Ovary (tissue), 7 donors: ENCODE measurements at regions not wholly inside any gene's neighbourhood (a gene's known extent, or its start where the extent isn't known, plus 50 kb on each side); places are given as distances from the start of the nearest gene placed in this dataset.
"Not testable (repeated sequence)": the region's sequence is repeated elsewhere in the genome, so short reads cannot be mapped to it uniquely, and the experiment has no call there.

Experiments used
- DNase-seq, 5 donors: peaks; one replicate each; pipeline ENCODE4 v3.0.0-alpha.2; 2019 to 2020
- H3K27ac ChIP-seq, 2 donors: fragments of 200-600 bp; one replicate each; pipeline versions ENCODE4 v1.5.1 to v1.8.0; 2019 to 2022
- H3K27me3 ChIP-seq: fragments of 200-600 bp; one replicate; pipeline ENCODE4 v1.8.0; 2022
- H3K36me3 ChIP-seq: fragments of 200-600 bp; sonication (generic); one replicate; pipeline ENCODE4 v1.5.1; 2019
- H3K4me1 ChIP-seq: one replicate; pipeline ENCODE4 v1.8.1; 2013; ENCODE audit warnings: mild to moderate bottlenecking, moderate library complexity; ENCODE audit not compliant: insufficient read depth
- H3K4me3 ChIP-seq: fragments of 200-600 bp; sonication (generic); one replicate; pipeline ENCODE4 v1.5.1; 2017
- H3K9me3 ChIP-seq, 2 donors: fragments of 200-600 bp in 1 of 2; sonication (generic) in 1 of 2; one replicate each; pipeline versions ENCODE4 v1.5.1 to v1.8.1; 2013 to 2019; ENCODE audit warnings: mild to moderate bottlenecking in 1 of 2, moderate library complexity in 1 of 2
- EP300 ChIP-seq: sonication (generic); formaldehyde crosslinking; IDR thresholded peaks from one replicate; pipeline ENCODE4 v1.6.1; 2017; ENCODE audit warnings: antibody characterized with exemption
- POLR2A ChIP-seq: fragments of 450-650 bp; IDR thresholded peaks from one replicate; pipeline ENCODE4 v1.6.1; 2017; ENCODE audit warnings: antibody characterized with exemption, mild to moderate bottlenecking, moderate library complexity
- WGBS, 3 donors: extraction: QIAGEN DNeasy Blood & Tissue Kit in 1 of 3; methylation state at CpG; one replicate each; pipeline versions ENCODE4 v1.1.5 to v1.1.7; 2013 to 2017; 5-methylcytosine and 5-hydroxymethylcytosine counted together
- intact Hi-C, 4 donors: fragments of 100-400 bp; cut with DNase I; formaldehyde crosslinking; loops; one replicate each; pipeline versions ENCODE4 v1.11.0 to v1.15.1; 2022 to 2023
- TF ChIP-seq, protein P1 (sequence below), 3 donors: fragments of 450-650 bp in 2 of 3; fragments of 200-600 bp in 1 of 3; IDR thresholded peaks; one replicate each; pipeline versions ENCODE4 v1.5.1 to v1.8.0; 2016 to 2022; ENCODE audit warnings: antibody characterized with exemption in 3 of 3, mild to moderate bottlenecking in 1 of 3
- donor health status: DM: no; HTN: no; CAD: no; lungs with moderate emphysema.
- donor health status: DM: no; HTN: no; CAD: no.
- donor health status: Bipolar disorder and iron deficiency.
- donor health status: DM: no; HTN: no; CAD: no.
- donor health status: DM: yes; HTN: yes; CAD: no.

DNA sequence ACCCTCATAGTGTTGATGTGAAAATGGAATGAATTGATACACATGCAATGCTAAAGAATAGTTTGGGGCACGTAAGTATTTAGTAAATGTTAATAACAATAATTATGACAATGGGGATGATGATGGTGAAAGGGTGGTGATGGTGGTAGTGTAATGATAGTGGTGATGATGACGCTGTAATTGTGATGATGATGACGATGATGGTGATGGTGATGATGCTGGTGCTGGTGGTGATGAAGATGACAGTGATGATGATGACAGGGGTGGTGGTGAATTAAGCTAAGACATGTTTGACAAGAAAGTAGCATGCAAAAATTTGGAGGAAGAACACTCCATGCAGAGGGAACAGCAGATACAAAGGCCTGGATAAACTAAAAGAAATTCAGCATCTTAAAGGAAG is 364.4 kb upstream of the API5 start:
- no peak overlapping the region for H3K4me3 ChIP-seq
- intact Hi-C loops, result no loop called here

DNA sequence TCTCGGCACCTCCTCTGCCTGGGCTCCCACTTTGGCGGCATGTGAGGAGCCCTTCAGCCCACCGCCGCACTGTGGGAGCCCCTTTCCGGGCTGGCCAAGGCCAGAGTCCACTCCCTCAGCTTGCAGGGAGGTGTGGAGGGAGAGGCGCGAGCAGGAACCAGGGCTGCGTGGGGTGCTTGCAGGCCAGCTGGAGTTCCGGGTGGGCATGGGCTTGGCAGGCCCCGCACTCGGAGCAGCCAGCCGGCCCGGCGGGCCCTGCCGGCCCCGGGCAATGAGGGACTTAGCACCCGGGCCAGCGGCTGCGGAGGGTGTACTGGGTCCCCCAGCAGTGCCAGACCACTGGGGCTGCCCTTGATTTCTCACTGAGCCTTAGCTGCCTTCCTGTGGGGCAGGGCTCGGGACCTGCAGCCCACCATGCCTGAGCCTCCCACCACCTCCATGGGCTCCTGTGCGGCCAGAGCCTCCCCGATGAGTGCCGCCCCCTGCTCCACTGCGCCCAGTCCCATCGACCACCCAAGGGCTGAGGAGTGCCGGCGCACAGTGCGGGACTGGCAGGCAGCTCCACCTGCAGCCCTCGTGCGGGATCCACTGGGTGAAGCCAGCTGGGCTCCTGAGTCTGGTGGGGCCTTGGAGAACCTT is 361.9 kb upstream of the API5 start:
- H3K27me3 ChIP-seq, H3K36me3 ChIP-seq, H3K4me3 ChIP-seq, intact Hi-C loops, H3K27ac ChIP-seq, DNase-seq, H3K9me3 ChIP-seq, H3K4me1 ChIP-seq: not testable (repeated sequence)
- WGBS, 3 donors, result 92 to 94% (median 93%) methylated on average over 28 to 30 of the region's 30 CpGs

More for the DNA sequence above, 364.4 kb upstream of the API5 start:
- Histone ChIP-seq H3K27me3 (no peaks in the 10 kb centered on the region), H3K9me3 (no peaks in the 10 kb centered on the region), H3K4me1 (no peaks in the 10 kb centered on the region), H3K36me3 (no peaks in the 10 kb centered on the region), H3K27ac (no peak overlapping the region)
- DNase-seq, result no peak
- TF ChIP-seq POLR2A (no peak), EP300 (no peak)
- TF ChIP-seq, protein P1, sequence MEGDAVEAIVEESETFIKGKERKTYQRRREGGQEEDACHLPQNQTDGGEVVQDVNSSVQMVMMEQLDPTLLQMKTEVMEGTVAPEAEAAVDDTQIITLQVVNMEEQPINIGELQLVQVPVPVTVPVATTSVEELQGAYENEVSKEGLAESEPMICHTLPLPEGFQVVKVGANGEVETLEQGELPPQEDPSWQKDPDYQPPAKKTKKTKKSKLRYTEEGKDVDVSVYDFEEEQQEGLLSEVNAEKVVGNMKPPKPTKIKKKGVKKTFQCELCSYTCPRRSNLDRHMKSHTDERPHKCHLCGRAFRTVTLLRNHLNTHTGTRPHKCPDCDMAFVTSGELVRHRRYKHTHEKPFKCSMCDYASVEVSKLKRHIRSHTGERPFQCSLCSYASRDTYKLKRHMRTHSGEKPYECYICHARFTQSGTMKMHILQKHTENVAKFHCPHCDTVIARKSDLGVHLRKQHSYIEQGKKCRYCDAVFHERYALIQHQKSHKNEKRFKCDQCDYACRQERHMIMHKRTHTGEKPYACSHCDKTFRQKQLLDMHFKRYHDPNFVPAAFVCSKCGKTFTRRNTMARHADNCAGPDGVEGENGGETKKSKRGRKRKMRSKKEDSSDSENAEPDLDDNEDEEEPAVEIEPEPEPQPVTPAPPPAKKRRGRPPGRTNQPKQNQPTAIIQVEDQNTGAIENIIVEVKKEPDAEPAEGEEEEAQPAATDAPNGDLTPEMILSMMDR (IDR thresholded peaks at IDR 0.05), result no peak
- WGBS, 3 donors, result 76 to 92% (median 89%) methylated on average over 3 of the region's 3 CpGs

DNA sequence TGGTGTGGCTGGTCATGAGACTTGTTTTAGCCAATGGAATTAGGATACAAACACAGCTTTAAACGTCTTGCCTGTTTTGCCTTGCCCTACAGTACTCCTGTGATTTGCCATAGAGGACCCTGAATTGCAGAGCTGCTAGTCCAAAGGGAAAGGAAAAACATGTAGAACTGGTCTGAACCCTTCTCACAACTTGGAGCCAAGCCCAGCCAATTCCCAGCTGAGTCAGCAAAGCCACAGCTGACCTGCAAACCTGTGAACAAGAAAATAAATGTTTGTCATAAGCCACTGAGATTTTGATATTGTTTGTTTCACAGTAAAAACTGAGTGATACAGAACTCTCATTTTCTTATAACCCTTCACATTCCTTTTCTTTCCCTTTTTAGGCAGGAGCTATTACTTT is 360.5 kb upstream of the API5 start:
- H3K9me3 ChIP-seq, result no peaks in the 10 kb centered on the region
- WGBS, 3 donors, result 34 to 67% (median 47%) methylated on average over 1 of the region's 1 CpG
- H3K4me1 ChIP-seq, result no peaks in the 10 kb centered on the region
- no peaks in the 10 kb centered on the region for H3K36me3 ChIP-seq
- TF ChIP-seq, protein P1 (IDR thresholded peaks at IDR 0.05), result no peak
- TF ChIP-seq EP300, result no peak
- TF ChIP-seq POLR2A, result no peak
- intact Hi-C loops, result no loop called here
- H3K27ac ChIP-seq, result no peak overlapping the region
- H3K4me3 ChIP-seq, result no peak overlapping the region
- no peak for DNase-seq
- no peaks in the 10 kb centered on the region for H3K27me3 ChIP-seq

DNA sequence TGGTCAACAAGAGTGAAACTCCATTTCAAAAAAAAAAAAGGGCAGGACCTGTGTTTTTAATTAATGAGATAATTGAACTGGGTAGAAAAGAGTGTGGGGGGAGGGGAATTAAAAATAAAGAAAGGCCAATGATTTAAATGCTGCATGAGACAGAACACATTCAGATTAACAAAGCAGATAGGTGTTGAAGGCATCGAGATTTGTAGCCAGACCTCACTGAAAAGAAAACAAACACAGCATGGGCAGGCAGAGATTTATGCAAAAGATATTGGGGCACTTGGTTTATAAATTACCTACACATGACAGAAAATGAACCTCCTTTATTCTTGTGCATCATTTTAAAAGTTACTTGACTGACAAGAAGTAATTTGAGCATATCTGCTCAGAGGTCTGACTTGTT is 354.0 kb upstream of the API5 start:
- Histone ChIP-seq H3K4me3 (no peak overlapping the region), H3K9me3 (no peaks in the 10 kb centered on the region), H3K36me3 (no peaks in the 10 kb centered on the region), H3K27ac (no peak overlapping the region), H3K27me3 (no peaks in the 10 kb centered on the region), H3K4me1 (no peaks in the 10 kb centered on the region)
- TF ChIP-seq, protein P1 (IDR thresholded peaks at IDR 0.05), result no peak
- TF ChIP-seq EP300 (no peak), POLR2A (no peak)
- intact Hi-C loops, result no loop called here
- 3 to 5% (median 4%) methylated on average over 1 of the region's 1 CpG for WGBS, 3 donors
- DNase-seq, result no peak

DNA sequence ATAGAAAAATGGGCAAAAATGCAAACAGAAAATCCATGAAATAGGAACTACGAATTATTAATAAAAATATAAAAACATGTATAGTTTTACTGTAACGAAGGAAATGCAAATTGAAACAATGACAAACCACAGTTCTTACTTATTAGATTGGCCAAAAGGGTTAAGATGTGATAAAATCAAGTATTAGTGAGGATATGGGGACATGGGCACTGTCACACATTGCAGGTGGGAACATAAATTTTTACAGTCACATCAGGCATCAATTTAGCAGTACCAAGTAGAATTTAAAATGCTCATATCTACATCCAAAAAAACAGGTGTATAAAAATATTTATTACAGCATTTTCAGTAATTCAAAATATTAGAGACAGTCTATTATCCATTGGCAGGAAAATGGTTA is 353.2 kb upstream of the API5 start:
- WGBS, 3 donors, result 70 to 82% (median 79%) methylated on average over 2 of the region's 2 CpGs
- no peak overlapping the region for H3K27ac ChIP-seq
- TF ChIP-seq, protein P1 (IDR thresholded peaks at IDR 0.05), result no peak
- no peak for TF ChIP-seq EP300
- TF ChIP-seq POLR2A, result no peak
- no peaks in the 10 kb centered on the region for H3K4me1 ChIP-seq
- DNase-seq, result no peak
- no peaks in the 10 kb centered on the region for H3K27me3 ChIP-seq
- no peaks in the 10 kb centered on the region for H3K36me3 ChIP-seq
- intact Hi-C loops, result no loop called here
- H3K4me3 ChIP-seq, result no peak overlapping the region
- no peaks in the 10 kb centered on the region for H3K9me3 ChIP-seq
